A549 (cell line): ENCODE measurements at regions not wholly inside any gene's neighbourhood (a gene's known extent, or its start where the extent isn't known, plus 50 kb on each side); places are given as distances from the start of the nearest gene placed in this dataset.

ENCODE experiments used
- BHLHE40 ChIP-seq: IDR thresholded peaks from 2 replicates; pipeline ENCODE4 v1.6.1; 2012; ENCODE audit warnings: low read depth, low read length, inconsistent platforms
- CEBPB ChIP-seq, 2 experiments: fragments of >200 bp in 1 of 2; sonication (Bioruptor Twin) in 1 of 2; formaldehyde crosslinking in 1 of 2; IDR thresholded peaks; 2 replicates each; pipeline ENCODE4 v1.6.1; 2012 to 2016
- EP300 ChIP-seq, 2 experiments: fragments of >200 bp; sonication (Bioruptor Twin); formaldehyde crosslinking; IDR thresholded peaks; 2 replicates in 1 of 2; 3 replicates in 1 of 2; pipeline ENCODE4 v1.6.1; 2016 to 2017
- JUNB ChIP-seq: fragments of >200 bp; sonication (Bioruptor Twin); formaldehyde crosslinking; IDR thresholded peaks from 2 replicates; pipeline ENCODE4 v1.6.1; 2016
- POLR2A ChIP-seq: IDR thresholded peaks from 2 replicates; pipeline ENCODE4 v1.6.1; 2012; ENCODE audit warnings: mild to moderate bottlenecking, low read length
- SREBF2 ChIP-seq: fragments of 450-650 bp; IDR thresholded peaks from 2 replicates; pipeline ENCODE4 v1.6.1; 2014; ENCODE audit warnings: mild to moderate bottlenecking, moderate library complexity
- TF ChIP-seq, protein P1 (sequence below): fragments of >200 bp; sonication (Bioruptor Twin); formaldehyde crosslinking; IDR thresholded peaks from 3 replicates; pipeline ENCODE4 v1.5.1; 2016

DNA sequence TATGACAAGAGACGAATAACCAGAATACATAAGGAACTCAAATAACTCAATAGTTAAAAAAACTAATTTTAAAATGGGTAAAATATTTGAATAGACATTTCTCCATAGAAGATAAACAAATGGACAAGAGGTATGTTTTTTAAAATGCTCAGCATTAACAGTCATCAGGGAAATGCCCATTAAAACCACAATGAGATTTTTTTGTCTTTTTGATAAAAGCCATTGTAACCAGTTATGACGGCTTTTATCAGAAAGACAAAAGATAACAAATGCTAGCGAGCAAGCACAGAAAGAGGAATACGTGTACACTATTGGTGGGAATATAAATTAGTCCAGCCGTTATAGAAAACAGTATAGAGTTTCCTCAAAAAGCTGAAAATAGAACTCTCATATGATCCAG lies 388.2 kb upstream of the INTU start:
- TF ChIP-seq, protein P1, sequence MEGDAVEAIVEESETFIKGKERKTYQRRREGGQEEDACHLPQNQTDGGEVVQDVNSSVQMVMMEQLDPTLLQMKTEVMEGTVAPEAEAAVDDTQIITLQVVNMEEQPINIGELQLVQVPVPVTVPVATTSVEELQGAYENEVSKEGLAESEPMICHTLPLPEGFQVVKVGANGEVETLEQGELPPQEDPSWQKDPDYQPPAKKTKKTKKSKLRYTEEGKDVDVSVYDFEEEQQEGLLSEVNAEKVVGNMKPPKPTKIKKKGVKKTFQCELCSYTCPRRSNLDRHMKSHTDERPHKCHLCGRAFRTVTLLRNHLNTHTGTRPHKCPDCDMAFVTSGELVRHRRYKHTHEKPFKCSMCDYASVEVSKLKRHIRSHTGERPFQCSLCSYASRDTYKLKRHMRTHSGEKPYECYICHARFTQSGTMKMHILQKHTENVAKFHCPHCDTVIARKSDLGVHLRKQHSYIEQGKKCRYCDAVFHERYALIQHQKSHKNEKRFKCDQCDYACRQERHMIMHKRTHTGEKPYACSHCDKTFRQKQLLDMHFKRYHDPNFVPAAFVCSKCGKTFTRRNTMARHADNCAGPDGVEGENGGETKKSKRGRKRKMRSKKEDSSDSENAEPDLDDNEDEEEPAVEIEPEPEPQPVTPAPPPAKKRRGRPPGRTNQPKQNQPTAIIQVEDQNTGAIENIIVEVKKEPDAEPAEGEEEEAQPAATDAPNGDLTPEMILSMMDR: no peak
- no peak for TF ChIP-seq SREBF2
- TF ChIP-seq EP300 (IDR thresholded peaks at IDR 0.05): no peak
- no peak for TF ChIP-seq POLR2A
- no peak for TF ChIP-seq CEBPB (IDR thresholded peaks at IDR 0.05)
- TF ChIP-seq BHLHE40: no peak
- TF ChIP-seq JUNB: no peak
